Caco-2 (cell line): ENCODE measurements at regions not wholly inside any gene's neighbourhood (a gene's known extent, or its start where the extent isn't known, plus 50 kb on each side); places are given as distances from the start of the nearest gene placed in this dataset.

Source experiments
- BruUV-seq: library from RNA; stranded (reverse); fragments of 400-500 nt; replicated peaks from 2 replicates; lab custom pipeline; 2021; lab: Mats Ljungman, UMichigan
- CTCF ChIA-PET: fragments of 300-600 bp; sonication (Branson Sonifier 250); formaldehyde crosslinking; loops from one replicate; lab custom pipeline; 2022; ENCODE audit warnings: antibody characterized with exemption; lab: Charles Lee
- POLR2A ChIA-PET: fragments of 300-600 bp; sonication (Branson Sonifier 250); formaldehyde crosslinking; loops from one replicate; lab custom pipeline; 2022; ENCODE audit warnings: antibody characterized with exemption; lab: Charles Lee
- DNase-seq, 2 experiments: peaks; one replicate each; pipeline versions ENCODE4 v3.0.0 to v3.0.0-alpha.2; 2020 to 2022
- H3K27me3 ChIP-seq: replicated peaks from 2 replicates; pipeline ENCODE4 v1.6.0; 2011; ENCODE audit warnings: low read length; ENCODE audit not compliant: control insufficient read depth, insufficient read depth
- H3K36me3 ChIP-seq: 2 replicates; pipeline ENCODE4 v1.5.1; 2011; ENCODE audit warnings: low read length; ENCODE audit not compliant: control insufficient read depth, insufficient read depth
- H3K4me1 ChIP-seq: fragments of 250-450 bp; sonication (Bioruptor Pico); 2 replicates; pipeline ENCODE4 v1.5.1; 2020; ENCODE audit warnings: mild to moderate bottlenecking
- H3K4me3 ChIP-seq: 2 replicates; pipeline ENCODE4 v1.5.1; 2011; ENCODE audit warnings: low read depth, mild to moderate bottlenecking, control low read depth, low read length
- H3K9me3 ChIP-seq: fragments of 250-450 bp; sonication (Bioruptor Pico); 2 replicates; pipeline ENCODE4 v1.5.1; 2020; ENCODE audit warnings: mild to moderate bottlenecking, moderate library complexity
- H3K27ac Mint-ChIP-seq: one replicate; pipeline ENCODE4 v1.8.0; 2022; ENCODE audit warnings: mixed read lengths; ENCODE audit not compliant: unreplicated experiment
- H3K27me3 Mint-ChIP-seq: one replicate; pipeline ENCODE4 v1.8.0; 2022; ENCODE audit warnings: mixed read lengths; ENCODE audit not compliant: insufficient read depth, unreplicated experiment
- H3K36me3 Mint-ChIP-seq: one replicate; pipeline ENCODE4 v1.8.0; 2022; ENCODE audit warnings: mild to moderate bottlenecking, mixed read lengths; ENCODE audit not compliant: insufficient read depth, unreplicated experiment
- H3K4me1 Mint-ChIP-seq: one replicate; pipeline ENCODE4 v1.8.0; 2022; ENCODE audit warnings: low read depth, mixed read lengths; ENCODE audit not compliant: unreplicated experiment
- H3K4me3 Mint-ChIP-seq: one replicate; pipeline ENCODE4 v1.8.0; 2022; ENCODE audit warnings: mild to moderate bottlenecking, moderate library complexity, mixed read lengths; ENCODE audit not compliant: unreplicated experiment
- H3K9me3 Mint-ChIP-seq: one replicate; pipeline ENCODE4 v1.8.0; 2022; ENCODE audit warnings: mixed read lengths; ENCODE audit not compliant: unreplicated experiment
- CTCF ChIP-seq, 2 experiments: fragments of 200-600 bp in 1 of 2; IDR thresholded peaks; 1 replicate in 1 of 2; 2 replicates in 1 of 2; pipeline versions ENCODE4 v1.5.1 to v1.8.0; 2011 to 2022; ENCODE audit warnings: antibody characterized with exemption in 1 of 2, control low read depth in 1 of 2, inconsistent platforms in 1 of 2, low read depth in 1 of 2, low read length in 1 of 2, mild to moderate bottlenecking in 1 of 2, moderate library complexity in 1 of 2; ENCODE audit not compliant: insufficient read depth in 1 of 2, severe bottlenecking in 1 of 2, unreplicated experiment in 1 of 2
- intact Hi-C: fragments of 100-400 bp; cut with micrococcal nuclease; formaldehyde crosslinking; loops from one replicate; pipeline ENCODE4 v1.10.0; 2022; ENCODE audit not compliant: unreplicated experiment

GRCh38 chr16:60905811-60906210, 1130.4 kb downstream of the CDH8 start:
- no peaks in the 10 kb centered on the region for H3K36me3 Mint-ChIP-seq
- no peak for TF ChIP-seq CTCF (IDR thresholded peaks at IDR 0.05; ENCODE audit: insufficient read depth in 1 of 2, low read depth in 1 of 2, low read length in 1 of 2, severe bottlenecking in 1 of 2, unreplicated experiment in 1 of 2)
- intact Hi-C loops = no loop called here
- H3K4me1 ChIP-seq = no peaks in the 10 kb centered on the region
- H3K9me3 ChIP-seq = peaks cover 1% of the 10 kb centered on the region; the same call in 1 of the 2 replicates
- no peak overlapping the region for H3K4me3 ChIP-seq
- H3K4me3 Mint-ChIP-seq = no peak overlapping the region
- ChIA-PET CTCF (no interaction called here), POLR2A (no interaction called here)
- no peaks in the 10 kb centered on the region for H3K9me3 Mint-ChIP-seq
- H3K36me3 ChIP-seq = no peaks in the 10 kb centered on the region
- H3K4me1 Mint-ChIP-seq = no peaks in the 10 kb centered on the region
- H3K27ac Mint-ChIP-seq = no peak overlapping the region
- BruUV-seq = no TSS peak
- no peak for DNase-seq
- H3K27me3 Mint-ChIP-seq = peaks cover 2% of the 10 kb centered on the region
- H3K27me3 ChIP-seq = no peaks in the 10 kb centered on the region

- Mint-ChIP-seq H3K4me3 (no peak overlapping the region), H3K27me3 (no peaks in the 10 kb centered on the region), H3K36me3 (no peaks in the 10 kb centered on the region), H3K27ac (no peak overlapping the region), H3K9me3 (no peaks in the 10 kb centered on the region), H3K4me1 (no peaks in the 10 kb centered on the region)
- Histone ChIP-seq H3K4me3 (no peak overlapping the region), H3K36me3 (no peaks in the 10 kb centered on the region), H3K4me1 (no peaks in the 10 kb centered on the region), H3K9me3 (no peaks in the 10 kb centered on the region), H3K27me3 (no peaks in the 10 kb centered on the region)
- no peak for DNase-seq
- intact Hi-C loops = no loop called here
- no peak for TF ChIP-seq CTCF (IDR thresholded peaks at IDR 0.05; ENCODE audit: insufficient read depth in 1 of 2, low read depth in 1 of 2, low read length in 1 of 2, severe bottlenecking in 1 of 2, unreplicated experiment in 1 of 2)
- POLR2A ChIA-PET = no interaction called here
- no TSS peak for BruUV-seq
- CTCF ChIA-PET = no interaction called here
Measured at GRCh38 chr16:60902114-60902513, 1134.1 kb downstream of the CDH8 start.

GRCh38 chr16:60882816-60883215, 1153.4 kb downstream of the CDH8 start:
- H3K4me1 Mint-ChIP-seq = no peaks in the 10 kb centered on the region
- H3K4me3 ChIP-seq = no peak overlapping the region
- H3K27me3 ChIP-seq = no peaks in the 10 kb centered on the region
- no peak overlapping the region for H3K27ac Mint-ChIP-seq
- DNase-seq = no peak
- H3K27me3 Mint-ChIP-seq = no peaks in the 10 kb centered on the region
- TF ChIP-seq CTCF (IDR thresholded peaks at IDR 0.05; ENCODE audit: insufficient read depth in 1 of 2, low read depth in 1 of 2, low read length in 1 of 2, severe bottlenecking in 1 of 2, unreplicated experiment in 1 of 2) = no peak
- H3K4me3 Mint-ChIP-seq = no peak overlapping the region
- H3K36me3 Mint-ChIP-seq = no peaks in the 10 kb centered on the region
- no peaks in the 10 kb centered on the region for H3K4me1 ChIP-seq
- H3K9me3 ChIP-seq = no peaks in the 10 kb centered on the region
- BruUV-seq = no TSS peak
- H3K36me3 ChIP-seq = no peaks in the 10 kb centered on the region
- H3K9me3 Mint-ChIP-seq = no peaks in the 10 kb centered on the region
- CTCF ChIA-PET = no interaction called here
- intact Hi-C loops = no loop called here
- POLR2A ChIA-PET = no interaction called here
